Esophagus squamous epithelium (tissue), 5 donors: ENCODE measurements at regions not wholly inside any gene's neighbourhood (a gene's known extent, or its start where the extent isn't known, plus 50 kb on each side); places are given as distances from the start of the nearest gene placed in this dataset.

Experiments used
- DNase-seq: peaks from one replicate; lab custom pipeline; 2025; lab: John Stamatoyannopoulos, UW
- H3K27ac ChIP-seq, 4 donors: fragments of 200-600 bp; sonication (generic); one replicate each; pipeline ENCODE4 v1.5.1; 2016 to 2019; ENCODE audit warnings: mild to moderate bottlenecking in 1 of 4
- H3K27me3 ChIP-seq, 4 donors: fragments of 200-600 bp; sonication (generic); 1 replicate in 3 of 4; 2 replicates in 1 of 4; pipeline versions ENCODE4 v1.5.1 to v1.6.0; 2017 to 2021; ENCODE audit warnings: antibody characterized with exemption in 1 of 4
- H3K36me3 ChIP-seq, 3 donors: fragments of 200-600 bp; sonication (generic); one replicate each; pipeline ENCODE4 v1.5.1; 2016 to 2019
- H3K4me1 ChIP-seq, 3 donors: fragments of 200-600 bp; sonication (generic); one replicate each; pipeline ENCODE4 v1.5.1; 2017 to 2019
- H3K4me3 ChIP-seq, 4 donors: fragments of 200-600 bp; sonication (generic); 1 replicate in 3 of 4; 2 replicates in 1 of 4; pipeline ENCODE4 v1.5.1; 2016 to 2019; ENCODE audit warnings: mild to moderate bottlenecking in 2 of 4, moderate library complexity in 1 of 4
- H3K9me3 ChIP-seq, 3 donors: fragments of 200-600 bp; sonication (generic); one replicate each; pipeline ENCODE4 v1.5.1; 2016 to 2019
- CTCF ChIP-seq, 6 experiments: fragments of 450-650 bp in 4 of 6; fragments of 200-600 bp in 2 of 6; sonication (generic) in 2 of 6; IDR thresholded peaks; one replicate each; pipeline ENCODE4 v1.5.1; 2016 to 2019; ENCODE audit warnings: antibody characterized with exemption in 6 of 6, mild to moderate bottlenecking in 4 of 6, moderate library complexity in 4 of 6
- POLR2A ChIP-seq, 4 donors: fragments of 450-650 bp; IDR thresholded peaks; one replicate each; pipeline ENCODE4 v1.6.1; 2017; ENCODE audit warnings: antibody characterized with exemption in 4 of 4, mild to moderate bottlenecking in 4 of 4, moderate library complexity in 3 of 4
- WGBS, 2 donors: methylation state at CpG; one replicate each; pipeline ENCODE4 v1.1.5; 2018; 5-methylcytosine and 5-hydroxymethylcytosine counted together
- intact Hi-C: fragments of 100-400 bp; cut with DNase I; formaldehyde crosslinking; loops from one replicate; pipeline ENCODE4 v1.15.0; 2022
- donor health status: DM: yes; HTN: yes; CAD: no.

GRCh38 chr1:30034105-30034626 lies 689.2 kb downstream of the MATN1 start:
- H3K4me3 ChIP-seq = no peak overlapping the region
- no peak for DNase-seq
- no peak overlapping the region for H3K27ac ChIP-seq
- peaks cover 0 to 27% (median 0%) of the 10 kb centered on the region in 4 donors for H3K27me3 ChIP-seq
- 64 to 77% methylated on average over 8 to 11 of the region's 11 CpGs for WGBS, 2 donors
- H3K4me1 ChIP-seq = no peaks in the 10 kb centered on the region
- TF ChIP-seq POLR2A (IDR thresholded peaks at IDR 0.05) (no peak), CTCF (IDR thresholded peaks at IDR 0.05) (no peak)
- intact Hi-C loops = no loop called here
- no peaks in the 10 kb centered on the region for H3K36me3 ChIP-seq
- H3K9me3 ChIP-seq = no peaks in the 10 kb centered on the region

GRCh38 chr1:30033256-30034104 lies 689.9 kb downstream of the MATN1 start:
- Histone ChIP-seq H3K36me3 (no peaks in the 10 kb centered on the region), H3K4me1 (no peaks in the 10 kb centered on the region), H3K4me3 (no peak overlapping the region), H3K9me3 (no peaks in the 10 kb centered on the region), H3K27me3 (peaks cover 0 to 33% (median 0%) of the 10 kb centered on the region in 4 donors), H3K27ac (no peak overlapping the region)
- no peak for DNase-seq
- 74 to 88% methylated on average over 5 to 7 of the region's 8 CpGs for WGBS, 2 donors
- no peak for TF ChIP-seq POLR2A (IDR thresholded peaks at IDR 0.05)
- no peak for TF ChIP-seq CTCF (IDR thresholded peaks at IDR 0.05)
- intact Hi-C loops = no loop called here

GRCh38 chr1:30032302-30032701 lies 691.1 kb downstream of the MATN1 start:
- WGBS, 2 donors = 64 to 78% methylated on average over 1 of the region's 1 CpG
- intact Hi-C loops = no loop called here
- Histone ChIP-seq H3K36me3 (no peaks in the 10 kb centered on the region), H3K4me3 (no peak overlapping the region), H3K4me1 (no peaks in the 10 kb centered on the region), H3K9me3 (no peaks in the 10 kb centered on the region), H3K27ac (no peak overlapping the region), H3K27me3 (peaks cover 0 to 44% (median 0%) of the 10 kb centered on the region in 4 donors)
- no peak for TF ChIP-seq CTCF (IDR thresholded peaks at IDR 0.05)
- no peak for TF ChIP-seq POLR2A (IDR thresholded peaks at IDR 0.05)
- no peak for DNase-seq

- no peak for TF ChIP-seq CTCF (IDR thresholded peaks at IDR 0.05)
- TF ChIP-seq POLR2A (IDR thresholded peaks at IDR 0.05) = no peak
- Histone ChIP-seq H3K4me1 (no peaks in the 10 kb centered on the region), H3K4me3 (no peak overlapping the region), H3K27ac (no peak overlapping the region), H3K27me3 (peaks cover 0 to 44% (median 0%) of the 10 kb centered on the region in 4 donors), H3K36me3 (no peaks in the 10 kb centered on the region), H3K9me3 (no peaks in the 10 kb centered on the region)
- WGBS, 2 donors = 19 to 24% methylated on average over 1 of the region's 1 CpG
- DNase-seq = no peak
- intact Hi-C loops = no loop called here
Observed at GRCh38 chr1:30029677-30030076, 693.7 kb downstream of the MATN1 start.

GRCh38 chr1:30028939-30029338 lies 694.4 kb downstream of the MATN1 start:
- no peaks in the 10 kb centered on the region for H3K4me1 ChIP-seq
- peaks cover 0 to 44% (median 0%) of the 10 kb centered on the region in 4 donors for H3K27me3 ChIP-seq
- intact Hi-C loops = no loop called here
- DNase-seq = no peak
- 39 to 51% methylated on average over 3 of the region's 3 CpGs for WGBS, 2 donors
- H3K27ac ChIP-seq = no peak overlapping the region
- H3K36me3 ChIP-seq = no peaks in the 10 kb centered on the region
- TF ChIP-seq POLR2A (IDR thresholded peaks at IDR 0.05) (no peak), CTCF (IDR thresholded peaks at IDR 0.05) (no peak)
- no peaks in the 10 kb centered on the region for H3K9me3 ChIP-seq
- H3K4me3 ChIP-seq = no peak overlapping the region
